SH-SY5Y (cell line): ENCODE measurements at regions not wholly inside any gene's neighbourhood (a gene's known extent, or its start where the extent isn't known, plus 50 kb on each side); places are given as distances from the start of the nearest gene placed in this dataset.

Experiments
- GATA2 ChIP-seq: IDR thresholded peaks from 2 replicates; pipeline ENCODE4 v1.6.1; 2011; ENCODE audit warnings: mild to moderate bottlenecking, low read depth, low read length
- GATA3 ChIP-seq: IDR thresholded peaks from 2 replicates; pipeline ENCODE4 v1.6.1; 2011; ENCODE audit warnings: low read depth, mild to moderate bottlenecking, low read length, moderate library complexity

- TF ChIP-seq GATA2 (no peak), GATA3 (no peak)
These were observed 1016.8 kb upstream of the ADGRL4 start for GRCh38 chr1:80023358-80023757.

GRCh38 chr1:80021891-80022290 is 1015.4 kb upstream of the ADGRL4 start:
- TF ChIP-seq GATA2, result no peak

- no peak for TF ChIP-seq GATA3
- no peak for TF ChIP-seq GATA2
These were observed 1011.8 kb upstream of the ADGRL4 start for GRCh38 chr1:80018348-80018747.

GRCh38 chr1:80008934-80009333 is 1002.4 kb upstream of the ADGRL4 start:
- TF ChIP-seq GATA2 (no peak), GATA3 (no peak)

GRCh38 chr1:80003250-80003649 is 996.7 kb upstream of the ADGRL4 start:
- TF ChIP-seq GATA2, result no peak
- TF ChIP-seq GATA3, result no peak

GRCh38 chr1:79988401-79988800 is 981.9 kb upstream of the ADGRL4 start:
- no peak for TF ChIP-seq GATA3
- TF ChIP-seq GATA2, result no peak

- TF ChIP-seq GATA3, result no peak
These were observed 975.7 kb upstream of the ADGRL4 start for GRCh38 chr1:79982211-79982610.

GRCh38 chr1:79981481-79981880 is 975.0 kb upstream of the ADGRL4 start:
- TF ChIP-seq GATA2 (no peak), GATA3 (no peak)

GRCh38 chr1:79979346-79979745 is 972.8 kb upstream of the ADGRL4 start:
- TF ChIP-seq GATA3 (no peak), GATA2 (no peak)

- TF ChIP-seq GATA3, result no peak
- peak; percentile 10; the same call in 1 of the 2 replicates for TF ChIP-seq GATA2
These were observed 969.8 kb upstream of the ADGRL4 start for GRCh38 chr1:79976287-79976686.

GRCh38 chr1:79974659-79975058 is 968.1 kb upstream of the ADGRL4 start:
- TF ChIP-seq GATA3 (no peak), GATA2 (no peak)

GRCh38 chr1:79969886-79970285 is 963.4 kb upstream of the ADGRL4 start:
- TF ChIP-seq GATA3, result no peak
- no peak for TF ChIP-seq GATA2

- TF ChIP-seq GATA3, result no peak
These were observed 959.9 kb upstream of the ADGRL4 start for GRCh38 chr1:79966438-79966837.

- TF ChIP-seq GATA3 (no peak), GATA2 (no peak)
These were observed 953.1 kb upstream of the ADGRL4 start for GRCh38 chr1:79959635-79960034.

- TF ChIP-seq GATA3 (no peak), GATA2 (no peak)
These were observed 949.4 kb upstream of the ADGRL4 start for GRCh38 chr1:79955966-79956365.

GRCh38 chr1:79950511-79950910 is 944.0 kb upstream of the ADGRL4 start:
- no peak for TF ChIP-seq GATA3
- no peak for TF ChIP-seq GATA2

GRCh38 chr1:79945391-79945790 is 938.9 kb upstream of the ADGRL4 start:
- TF ChIP-seq GATA3 (no peak), GATA2 (no peak)

GRCh38 chr1:79929356-79929755 is 922.8 kb upstream of the ADGRL4 start:
- TF ChIP-seq GATA2 (no peak), GATA3 (no peak)
